H1 (cell line): ENCODE measurements at regions not wholly inside any gene's neighbourhood (a gene's known extent, or its start where the extent isn't known, plus 50 kb on each side); places are given as distances from the start of the nearest gene placed in this dataset.

ENCODE experiments used
- CTCF ChIA-PET: fragments of 300-600 bp; sonication (Branson Sonifier 250); formaldehyde crosslinking; loops from one replicate; lab custom pipeline; 2021; ENCODE audit not compliant: partially characterized antibody; lab: Charles Lee
- POLR2A ChIA-PET: fragments of 300-600 bp; sonication (Branson Sonifier 250); formaldehyde crosslinking; loops from one replicate; lab custom pipeline; 2021; ENCODE audit warnings: inconsistent platforms; ENCODE audit not compliant: partially characterized antibody; lab: Charles Lee
- DNase-seq, 2 experiments: peaks; one replicate each; pipeline versions ENCODE4 v3.0.0 to v3.0.0-alpha.2; 2010 to 2022; ENCODE audit warnings: low spot score in 2 of 2, low read depth in 1 of 2, mixed read lengths in 1 of 2
- FAIRE-seq: peaks from 2 replicates; lab custom pipeline; 2011; peaks lifted over from hg19 to GRCh38; lab: Jason Lieb, UNC
- H2AFZ ChIP-seq: 2 replicates; pipeline ENCODE4 v1.8.1; 2012; ENCODE audit warnings: low read length, inconsistent platforms
- H2AK5ac ChIP-seq: 2 replicates; pipeline ENCODE4 v1.6.1; 2013; ENCODE audit warnings: low read depth, low read length
- H2BK120ac ChIP-seq: replicated peaks from 2 replicates; pipeline ENCODE3; 2013; ENCODE audit warnings: low read depth, low read length, inconsistent platforms
- H2BK12ac ChIP-seq: 2 replicates; pipeline ENCODE4 v1.6.1; 2013; ENCODE audit warnings: low read depth, low read length
- H2BK15ac ChIP-seq: 2 replicates; pipeline ENCODE4 v1.6.1; 2013; ENCODE audit warnings: low read length
- H2BK20ac ChIP-seq: 2 replicates; pipeline ENCODE4 v1.6.1; 2013; ENCODE audit warnings: low read length
- H2BK5ac ChIP-seq: 2 replicates; pipeline ENCODE4 v1.6.1; 2013; ENCODE audit warnings: low read depth, low read length
- H3K14ac ChIP-seq: 2 replicates; pipeline ENCODE4 v1.6.1; 2013; ENCODE audit warnings: inconsistent platforms; ENCODE audit not compliant: insufficient read length
- H3K18ac ChIP-seq: 2 replicates; pipeline ENCODE4 v1.6.1; 2013; ENCODE audit warnings: low read length; ENCODE audit errors: extremely low read depth
- H3K23ac ChIP-seq: 2 replicates; pipeline ENCODE4 v1.6.1; 2013; ENCODE audit warnings: inconsistent platforms; ENCODE audit not compliant: insufficient read length
- H3K23me2 ChIP-seq: 2 replicates; pipeline ENCODE4 v1.6.1; 2013; ENCODE audit warnings: low read depth, low read length
- H3K27ac ChIP-seq: 2 replicates; pipeline ENCODE4 v1.6.1; 2011; ENCODE audit warnings: low read depth, low read length, inconsistent platforms
- H3K27me3 ChIP-seq, 4 experiments: replicated peaks in 1 of 4; 1 replicate in 1 of 4; 2 replicates in 3 of 4; pipeline versions ENCODE4 v1.6.1 to v1.8.1; 2011 to 2013; ENCODE audit warnings: low read length in 3 of 4, mild to moderate bottlenecking in 3 of 4, inconsistent platforms in 2 of 4, mixed read lengths in 2 of 4, moderate library complexity in 1 of 4; ENCODE audit not compliant: control insufficient read depth in 3 of 4, insufficient read depth in 3 of 4; ENCODE audit errors: extremely low read depth in 1 of 4
- H3K36me3 ChIP-seq, 4 experiments: 2 replicates each; pipeline versions ENCODE4 v1.6.1 to v1.8.1; 2011 to 2013; ENCODE audit warnings: mild to moderate bottlenecking in 4 of 4, low read length in 3 of 4, moderate library complexity in 2 of 4, control low read depth in 1 of 4, inconsistent platforms in 1 of 4; ENCODE audit not compliant: insufficient read depth in 4 of 4, control insufficient read depth in 2 of 4
- H3K4ac ChIP-seq: replicated peaks from 2 replicates; pipeline ENCODE3; 2013; ENCODE audit warnings: low read length, low read depth, mixed read lengths, inconsistent platforms; ENCODE audit not compliant: insufficient read length
- H3K4me1 ChIP-seq, 4 experiments: replicated peaks in 1 of 4; 1 replicate in 1 of 4; 2 replicates in 3 of 4; pipeline versions ENCODE4 v1.6.1 to v1.8.1; 2011 to 2013; ENCODE audit warnings: low read length in 3 of 4, inconsistent platforms in 2 of 4, mixed read lengths in 1 of 4; ENCODE audit not compliant: insufficient read depth in 4 of 4, control insufficient read depth in 3 of 4
- H3K4me2 ChIP-seq, 2 experiments: 2 replicates each; pipeline versions ENCODE4 v1.6.1 to v1.8.1; 2011 to 2013; ENCODE audit warnings: low read depth in 2 of 2, low read length in 2 of 2, control low read depth in 1 of 2, inconsistent platforms in 1 of 2, mild to moderate bottlenecking in 1 of 2; ENCODE audit not compliant: insufficient read depth in 1 of 2
- H3K4me3 ChIP-seq, 4 experiments: fragments of 200-600, 300-600 bp in 1 of 4; sonication (generic), shearing (Covaris generic), sonication (Bioruptor Twin) in 1 of 4; 2 replicates each; pipeline versions ENCODE4 v1.5.1 to v1.8.1; 2011 to 2016; ENCODE audit warnings: low read length in 4 of 4, low read depth in 3 of 4, control low read depth in 2 of 4, inconsistent platforms in 2 of 4, mild to moderate bottlenecking in 2 of 4, mixed read lengths in 1 of 4, moderate library complexity in 1 of 4; ENCODE audit not compliant: insufficient read depth in 2 of 4; ENCODE audit errors: extremely low read depth in 1 of 4
- H3K56ac ChIP-seq: replicated peaks from 2 replicates; pipeline ENCODE3; 2013; ENCODE audit warnings: low read depth, mild to moderate bottlenecking, mixed read lengths, low read length, inconsistent platforms; ENCODE audit not compliant: insufficient read length
- H3K79me1 ChIP-seq: 2 replicates; pipeline ENCODE4 v1.6.1; 2013; ENCODE audit warnings: low read depth, low read length, control low read depth
- H3K79me2 ChIP-seq, 2 experiments: 2 replicates each; pipeline versions ENCODE4 v1.6.1 to v1.8.1; 2012 to 2013; ENCODE audit warnings: low read length in 2 of 2, mild to moderate bottlenecking in 2 of 2, inconsistent platforms in 1 of 2; ENCODE audit not compliant: insufficient read depth in 2 of 2, control insufficient read depth in 1 of 2
- H3K9ac ChIP-seq, 4 experiments: replicated peaks in 1 of 4; 1 replicate in 1 of 4; 2 replicates in 3 of 4; pipeline versions ENCODE4 v1.6.1 to v1.8.1; 2011 to 2013; ENCODE audit warnings: low read depth in 3 of 4, low read length in 3 of 4, control low read depth in 2 of 4, mild to moderate bottlenecking in 2 of 4, moderate library complexity in 2 of 4, inconsistent platforms in 1 of 4; ENCODE audit errors: extremely low read depth in 1 of 4
- H3K9me3 ChIP-seq, 2 experiments: 2 replicates each; pipeline versions ENCODE4 v1.6.1 to v1.8.1; 2012 to 2013; ENCODE audit warnings: mild to moderate bottlenecking in 2 of 2, moderate library complexity in 2 of 2, control low read depth in 1 of 2, inconsistent platforms in 1 of 2, low read depth in 1 of 2, low read length in 1 of 2, mixed read lengths in 1 of 2; ENCODE audit not compliant: insufficient read depth in 2 of 2
- H4K20me1 ChIP-seq, 2 experiments: replicated peaks in 1 of 2; 2 replicates each; pipeline versions ENCODE3 to v1.8.1; 2011 to 2013; ENCODE audit warnings: inconsistent platforms in 2 of 2, low read length in 2 of 2, mild to moderate bottlenecking in 1 of 2; ENCODE audit not compliant: insufficient read depth in 2 of 2, control insufficient read depth in 1 of 2
- H4K5ac ChIP-seq: 2 replicates; pipeline ENCODE4 v1.6.1; 2013; ENCODE audit warnings: low read length, low read depth, mixed read lengths, inconsistent platforms; ENCODE audit not compliant: insufficient read length
- H4K8ac ChIP-seq: 2 replicates; pipeline ENCODE4 v1.8.0; 2013; ENCODE audit warnings: mild to moderate bottlenecking, moderate library complexity, low read length, inconsistent platforms; ENCODE audit not compliant: insufficient read depth; ENCODE audit errors: extremely low read depth
- H4K91ac ChIP-seq: replicated peaks from 2 replicates; pipeline ENCODE3; 2013; ENCODE audit warnings: low read length, mixed read lengths, inconsistent platforms; ENCODE audit not compliant: insufficient read length
- ATF3 ChIP-seq: IDR thresholded peaks from 2 replicates; pipeline ENCODE4 v1.6.1; 2011; ENCODE audit warnings: low read depth, mild to moderate bottlenecking, low read length; ENCODE audit not compliant: insufficient read depth
- BACH1 ChIP-seq: IDR thresholded peaks from 2 replicates; pipeline ENCODE4 v1.6.1; 2012; ENCODE audit warnings: low read length, improper control_type of control experiment
- EZH2 ChIP-seq: fragments of 200-600 bp; sonication (generic); IDR thresholded peaks from 2 replicates; pipeline ENCODE4 v1.7.1; 2012; ENCODE audit warnings: low read depth, mild to moderate bottlenecking, moderate library complexity, low read length, inconsistent platforms; ENCODE audit not compliant: severe bottlenecking
- HDAC6 ChIP-seq: IDR thresholded peaks from one replicate; pipeline ENCODE4 v1.7.1; 2012; ENCODE audit warnings: low read depth, mild to moderate bottlenecking, inconsistent platforms, low read length, moderate library complexity
- KDM5A ChIP-seq: fragments of 200-600 bp; IDR thresholded peaks from 2 replicates; pipeline ENCODE4 v1.7.1; 2012; ENCODE audit warnings: mild to moderate bottlenecking, low read length, inconsistent platforms, mixed read lengths
- PHF8 ChIP-seq: fragments of 200-600 bp; sonication (generic); conservative IDR thresholded peaks from 2 replicates; pipeline ENCODE4 v1.7.1; 2012; ENCODE audit warnings: low read depth, mild to moderate bottlenecking, inconsistent platforms, low read length, moderate library complexity
- RXRA ChIP-seq: IDR thresholded peaks from 2 replicates; pipeline ENCODE4 v1.6.1; 2011; ENCODE audit warnings: low read depth, mild to moderate bottlenecking, low read length, moderate library complexity; ENCODE audit not compliant: insufficient read depth
- TAF1 ChIP-seq: IDR thresholded peaks from 2 replicates; pipeline ENCODE4 v1.6.1; 2011; ENCODE audit warnings: mild to moderate bottlenecking, low read depth, low read length
- ZNF274 ChIP-seq: IDR thresholded peaks from 2 replicates; pipeline ENCODE4 v1.7.0; 2012; ENCODE audit warnings: low read length, borderline replicate concordance; ENCODE audit errors: extremely low read depth
- WGBS, 2 experiments: shearing (Covaris generic) in 1 of 2; methylation state at CpG; one replicate each; pipeline versions ENCODE4 v1.1.6 to v1.1.7; 2013 to 2015; ENCODE audit warnings: low lambda C conversion rate in 2 of 2, mixed read lengths in 2 of 2, inconsistent platforms in 1 of 2, low coverage in 1 of 2, missing lambda C conversion rate in 1 of 2; ENCODE audit not compliant: insufficient replicate concordance in 2 of 2, insufficient coverage in 1 of 2, insufficient read length in 1 of 2; ENCODE audit errors: extremely low coverage in 1 of 2, missing lambda C conversion rate in 1 of 2; 5-methylcytosine and 5-hydroxymethylcytosine counted together

GRCh38 chr2:53497020-53497419 is 270.6 kb upstream of the CHAC2 start:
- H3K36me3 ChIP-seq = no peaks in the 10 kb centered on the region
- H4K91ac ChIP-seq = no peak overlapping the region
- H3K23me2 ChIP-seq = no peaks in the 10 kb centered on the region; the same call in 1 of the 2 replicates
- no peak for TF ChIP-seq ATF3
- TF ChIP-seq PHF8 = no peak
- no peak for TF ChIP-seq EZH2
- TF ChIP-seq BACH1 = no peak
- no peak for TF ChIP-seq KDM5A
- no peak for TF ChIP-seq ZNF274
- no peak for TF ChIP-seq HDAC6
- no peak for TF ChIP-seq TAF1
- TF ChIP-seq RXRA = no peak
- no peak overlapping the region for H2BK12ac ChIP-seq
- no peak overlapping the region for H3K27ac ChIP-seq
- H4K8ac ChIP-seq = no peak overlapping the region
- H3K79me1 ChIP-seq = no peaks in the 10 kb centered on the region
- no peak overlapping the region for H3K18ac ChIP-seq
- H3K9ac ChIP-seq = no peak overlapping the region; a peak in 1 of 7 replicates
- H4K20me1 ChIP-seq = no peaks in the 10 kb centered on the region
- no peaks in the 10 kb centered on the region for H3K9me3 ChIP-seq
- H3K27me3 ChIP-seq = no peaks in the 10 kb centered on the region
- no peak overlapping the region for H3K56ac ChIP-seq
- no peak overlapping the region for H2BK5ac ChIP-seq
- H2BK15ac ChIP-seq = no peak overlapping the region
- H3K4me3 ChIP-seq = no peak overlapping the region
- ChIA-PET POLR2A (no interaction called here), CTCF (interaction anchor here (1.5 kb wide), 1 partner anchor 7 kb away, joined by 3 read pairs; no protein-coding TSS in a partner anchor)
- no peaks in the 10 kb centered on the region for H3K79me2 ChIP-seq
- FAIRE-seq (no peak), DNase-seq (no peak)
- no peak overlapping the region for H3K23ac ChIP-seq
- H3K4me1 ChIP-seq = no peaks in the 10 kb centered on the region
- H2BK20ac ChIP-seq = no peak overlapping the region
- no peak overlapping the region for H3K4ac ChIP-seq
- H3K4me2 ChIP-seq = no peak overlapping the region
- WGBS, 2 experiments = 71% methylated on average over 1 of the region's 1 CpG; no CpG with 5 or more reads in 1 of the 2 experiments
- H2BK120ac ChIP-seq = no peak overlapping the region
- no peak overlapping the region for H4K5ac ChIP-seq
- no peak overlapping the region for H2AK5ac ChIP-seq
- no peak overlapping the region for H2AFZ ChIP-seq
- H3K14ac ChIP-seq = no peak overlapping the region
